ENCODE measurements at regions not wholly inside any gene's neighbourhood (a gene's known extent, or its start where the extent isn't known, plus 50 kb on each side); places are given as distances from the start of the nearest gene placed in this dataset.

DNA sequence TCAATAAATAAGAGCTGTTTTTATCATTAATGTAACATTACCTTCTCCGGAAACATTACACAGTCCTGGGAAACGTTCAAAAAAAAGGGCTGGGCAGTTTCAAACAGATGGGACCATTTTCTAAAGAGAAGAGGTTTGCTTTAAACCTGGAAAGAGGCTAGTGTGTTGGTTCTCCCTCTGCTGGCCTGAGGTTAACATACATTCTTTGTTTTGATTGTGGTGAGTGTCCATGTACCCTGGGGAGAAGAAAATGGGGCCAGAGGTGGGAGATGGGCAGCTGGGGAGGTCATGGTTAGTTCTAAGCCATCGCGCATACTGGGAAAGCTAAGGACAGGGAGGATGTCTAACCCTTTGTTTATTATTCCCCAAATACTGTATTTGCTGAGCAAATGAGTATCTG, 194.7 kb downstream of the CPEB2 start:
- TF ChIP-seq, protein P1, sequence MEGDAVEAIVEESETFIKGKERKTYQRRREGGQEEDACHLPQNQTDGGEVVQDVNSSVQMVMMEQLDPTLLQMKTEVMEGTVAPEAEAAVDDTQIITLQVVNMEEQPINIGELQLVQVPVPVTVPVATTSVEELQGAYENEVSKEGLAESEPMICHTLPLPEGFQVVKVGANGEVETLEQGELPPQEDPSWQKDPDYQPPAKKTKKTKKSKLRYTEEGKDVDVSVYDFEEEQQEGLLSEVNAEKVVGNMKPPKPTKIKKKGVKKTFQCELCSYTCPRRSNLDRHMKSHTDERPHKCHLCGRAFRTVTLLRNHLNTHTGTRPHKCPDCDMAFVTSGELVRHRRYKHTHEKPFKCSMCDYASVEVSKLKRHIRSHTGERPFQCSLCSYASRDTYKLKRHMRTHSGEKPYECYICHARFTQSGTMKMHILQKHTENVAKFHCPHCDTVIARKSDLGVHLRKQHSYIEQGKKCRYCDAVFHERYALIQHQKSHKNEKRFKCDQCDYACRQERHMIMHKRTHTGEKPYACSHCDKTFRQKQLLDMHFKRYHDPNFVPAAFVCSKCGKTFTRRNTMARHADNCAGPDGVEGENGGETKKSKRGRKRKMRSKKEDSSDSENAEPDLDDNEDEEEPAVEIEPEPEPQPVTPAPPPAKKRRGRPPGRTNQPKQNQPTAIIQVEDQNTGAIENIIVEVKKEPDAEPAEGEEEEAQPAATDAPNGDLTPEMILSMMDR (conservative IDR thresholded peaks at IDR 0.05): peak; percentile 26
- no peak for TF ChIP-seq ZFX (IDR thresholded peaks at IDR 0.05)

Data from C4-2B (cell line).